ENCODE measurements at regions not wholly inside any gene's neighbourhood (a gene's known extent, or its start where the extent isn't known, plus 50 kb on each side); places are given as distances from the start of the nearest gene placed in this dataset.

DNA sequence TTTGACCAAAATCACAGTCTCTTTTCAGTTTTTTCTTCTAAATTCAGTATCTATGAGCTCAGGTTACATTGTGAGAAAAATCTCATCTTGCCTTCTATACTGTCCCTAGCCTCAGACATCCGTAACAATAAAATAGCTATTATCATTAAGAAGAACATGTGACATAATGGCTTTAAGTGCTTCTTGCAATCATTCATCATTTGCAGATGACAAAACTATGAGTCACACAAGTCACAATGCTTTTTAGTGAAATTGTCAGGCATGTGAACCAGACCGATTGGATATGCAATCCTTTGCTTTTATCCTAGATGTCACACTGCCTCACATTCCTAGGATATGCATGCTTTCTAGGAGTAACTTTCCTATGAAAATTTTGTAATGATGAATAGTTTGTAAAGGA is 313.1 kb downstream of the SLC6A15 start:
- intact Hi-C loops (cut with micrococcal nuclease), result no loop called here

DNA sequence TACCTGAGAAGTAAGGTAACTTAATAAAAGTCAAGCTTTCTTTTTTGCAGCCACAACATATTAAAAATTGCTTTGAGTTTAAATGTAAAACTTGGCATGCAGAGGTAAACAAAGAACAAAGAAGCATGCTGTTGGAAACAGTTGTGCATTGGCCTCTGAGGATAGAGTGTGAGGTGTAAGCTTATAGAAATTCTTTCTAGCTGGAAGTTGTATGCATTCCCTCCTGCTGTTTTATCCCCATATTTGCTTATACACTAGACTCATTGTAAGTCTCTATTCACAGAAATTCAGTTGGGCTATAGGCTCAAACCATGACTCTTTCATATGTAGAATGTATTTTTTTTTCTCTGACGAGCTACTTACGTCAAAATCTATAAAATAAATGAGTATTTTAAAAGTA is 316.3 kb downstream of the SLC6A15 start:
- ATAC-seq, result no peak
- intact Hi-C loops (cut with micrococcal nuclease), result no loop called here

More for the DNA sequence above, 313.1 kb downstream of the SLC6A15 start:
- H3K27me3 Mint-ChIP-seq, result no peaks in the 10 kb centered on the region
- H3K27ac Mint-ChIP-seq, result no peak overlapping the region
- no peaks in the 10 kb centered on the region for H3K36me3 Mint-ChIP-seq (ENCODE audit: low read depth)
- ChIA-PET POLR2A (no interaction called here), CTCF (no interaction called here)
- DNase-seq, result no peak
- H3K9me3 Mint-ChIP-seq, result no peaks in the 10 kb centered on the region
- ATAC-seq, result no peak
- TF ChIP-seq, protein P1, sequence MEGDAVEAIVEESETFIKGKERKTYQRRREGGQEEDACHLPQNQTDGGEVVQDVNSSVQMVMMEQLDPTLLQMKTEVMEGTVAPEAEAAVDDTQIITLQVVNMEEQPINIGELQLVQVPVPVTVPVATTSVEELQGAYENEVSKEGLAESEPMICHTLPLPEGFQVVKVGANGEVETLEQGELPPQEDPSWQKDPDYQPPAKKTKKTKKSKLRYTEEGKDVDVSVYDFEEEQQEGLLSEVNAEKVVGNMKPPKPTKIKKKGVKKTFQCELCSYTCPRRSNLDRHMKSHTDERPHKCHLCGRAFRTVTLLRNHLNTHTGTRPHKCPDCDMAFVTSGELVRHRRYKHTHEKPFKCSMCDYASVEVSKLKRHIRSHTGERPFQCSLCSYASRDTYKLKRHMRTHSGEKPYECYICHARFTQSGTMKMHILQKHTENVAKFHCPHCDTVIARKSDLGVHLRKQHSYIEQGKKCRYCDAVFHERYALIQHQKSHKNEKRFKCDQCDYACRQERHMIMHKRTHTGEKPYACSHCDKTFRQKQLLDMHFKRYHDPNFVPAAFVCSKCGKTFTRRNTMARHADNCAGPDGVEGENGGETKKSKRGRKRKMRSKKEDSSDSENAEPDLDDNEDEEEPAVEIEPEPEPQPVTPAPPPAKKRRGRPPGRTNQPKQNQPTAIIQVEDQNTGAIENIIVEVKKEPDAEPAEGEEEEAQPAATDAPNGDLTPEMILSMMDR (IDR thresholded peaks at IDR 0.05), result no peak
- H3K4me1 Mint-ChIP-seq (ENCODE audit: low read depth), result no peaks in the 10 kb centered on the region
- H3K4me3 Mint-ChIP-seq, result no peak overlapping the region

DNA sequence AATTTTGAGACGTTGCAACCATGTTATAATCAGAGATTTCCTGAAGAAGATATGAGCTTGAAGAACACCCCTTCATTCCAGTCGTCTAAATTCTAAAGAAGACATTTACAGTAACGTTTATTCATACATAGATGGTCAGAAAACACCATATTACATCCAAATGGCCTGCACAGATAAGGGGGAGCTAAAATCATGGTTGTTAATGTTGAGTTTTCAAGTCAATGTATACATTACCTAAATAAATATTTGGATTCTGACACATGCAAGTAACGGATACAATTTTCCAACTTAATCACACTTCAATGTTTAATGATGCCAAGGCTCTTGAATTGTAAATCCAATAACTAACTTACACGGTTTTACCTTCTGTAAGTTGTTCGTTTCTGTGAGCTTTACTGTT is 318.4 kb downstream of the SLC6A15 start:
- no peak overlapping the region for H3K27ac Mint-ChIP-seq
- DNase-seq, result no peak
- no peaks in the 10 kb centered on the region for H3K36me3 Mint-ChIP-seq (ENCODE audit: low read depth)
- H3K9me3 Mint-ChIP-seq, result peaks cover 2% of the 10 kb centered on the region
- intact Hi-C loops (cut with micrococcal nuclease), result no loop called here
- no peak for ATAC-seq
- ChIA-PET POLR2A (no interaction called here), CTCF (no interaction called here)
- H3K4me3 Mint-ChIP-seq, result no peak overlapping the region
- TF ChIP-seq, protein P1 (IDR thresholded peaks at IDR 0.05), result no peak
- H3K27me3 Mint-ChIP-seq, result no peaks in the 10 kb centered on the region
- no peaks in the 10 kb centered on the region for H3K4me1 Mint-ChIP-seq (ENCODE audit: low read depth)

More for the DNA sequence above, 316.3 kb downstream of the SLC6A15 start:
- no peak overlapping the region for H3K4me3 Mint-ChIP-seq
- ChIA-PET POLR2A (no interaction called here), CTCF (no interaction called here)
- H3K27me3 Mint-ChIP-seq, result no peaks in the 10 kb centered on the region
- H3K27ac Mint-ChIP-seq, result no peak overlapping the region
- H3K4me1 Mint-ChIP-seq (ENCODE audit: low read depth), result no peaks in the 10 kb centered on the region
- peaks cover 2% of the 10 kb centered on the region for H3K9me3 Mint-ChIP-seq
- no peaks in the 10 kb centered on the region for H3K36me3 Mint-ChIP-seq (ENCODE audit: low read depth)
- TF ChIP-seq, protein P1 (IDR thresholded peaks at IDR 0.05), result no peak
- no peak for DNase-seq

DNA sequence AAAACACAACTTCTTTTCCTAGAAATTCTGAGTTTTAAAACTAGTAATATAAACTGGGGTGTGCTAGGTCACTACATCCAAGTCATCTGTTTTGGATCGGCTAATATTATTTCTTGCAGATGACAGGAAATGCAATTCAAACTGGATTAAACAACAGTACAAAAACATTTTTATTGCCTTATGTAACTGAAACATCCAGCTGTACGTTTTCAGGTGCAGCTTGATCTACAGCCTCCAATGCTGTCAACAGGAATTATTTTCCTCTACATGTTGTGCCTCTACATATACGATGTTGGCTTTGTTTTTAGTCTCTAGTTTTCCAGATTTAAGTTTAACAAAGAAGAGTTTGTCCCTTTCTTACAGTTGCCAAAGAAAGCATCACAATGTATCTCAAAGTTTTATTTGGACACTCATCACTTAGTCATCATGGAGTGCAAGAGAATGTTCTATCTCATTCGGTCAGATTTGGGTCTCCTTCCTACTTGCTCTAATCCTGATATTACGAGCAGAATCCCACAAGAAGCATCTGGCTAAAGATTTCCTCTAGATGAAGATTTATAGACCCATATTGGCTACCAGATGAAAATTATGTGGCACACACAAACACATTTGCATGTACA is 326.7 kb downstream of the SLC6A15 start:
- ChIA-PET POLR2A (no interaction called here), CTCF (no interaction called here)
- Mint-ChIP-seq H3K27me3 (no peaks in the 10 kb centered on the region), H3K4me3 (no peak overlapping the region), H3K36me3 (ENCODE audit: low read depth) (no peaks in the 10 kb centered on the region), H3K27ac (no peak overlapping the region), H3K4me1 (ENCODE audit: low read depth) (no peaks in the 10 kb centered on the region), H3K9me3 (peaks cover 2% of the 10 kb centered on the region)
- no peak for ATAC-seq
- intact Hi-C loops (cut with micrococcal nuclease), result no loop called here
- TF ChIP-seq, protein P1 (IDR thresholded peaks at IDR 0.05), result no peak
- no peak for DNase-seq

DNA sequence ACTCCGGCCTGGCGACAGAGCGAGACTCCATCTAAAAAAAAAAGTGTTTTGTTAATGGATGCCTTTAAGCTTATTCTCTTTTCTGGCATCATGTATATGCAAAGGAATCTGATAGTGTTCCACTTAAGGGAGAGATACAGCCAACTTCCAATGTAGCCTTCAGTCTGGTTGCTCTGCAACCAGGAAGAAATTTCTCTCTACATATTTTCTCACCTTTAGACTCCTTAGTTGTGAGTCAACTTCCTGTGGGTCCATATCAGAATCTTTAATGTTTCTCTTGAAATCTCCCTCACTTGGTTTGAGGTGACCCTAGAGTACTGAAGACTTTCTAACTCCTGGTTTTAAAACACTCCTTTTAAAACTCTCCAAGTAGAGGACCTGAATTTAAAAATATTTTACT is 340.4 kb downstream of the SLC6A15 start:
- DNase-seq, result no peak
- intact Hi-C loops (cut with micrococcal nuclease), result no loop called here
- POLR2A ChIA-PET, result no interaction called here
- Mint-ChIP-seq H3K27me3 (no peaks in the 10 kb centered on the region), H3K9me3 (peaks cover 9% of the 10 kb centered on the region), H3K36me3 (ENCODE audit: low read depth) (no peaks in the 10 kb centered on the region), H3K27ac (no peak overlapping the region), H3K4me1 (ENCODE audit: low read depth) (no peaks in the 10 kb centered on the region), H3K4me3 (no peak overlapping the region)
- ATAC-seq, result no peak
- CTCF ChIA-PET, result no interaction called here
- TF ChIP-seq, protein P1 (IDR thresholded peaks at IDR 0.05), result no peak

Measured in activated CD8-positive, alpha-beta T cell treated with anti-CD3 and anti-CD28 coated beads for 36 hours (primary cell).